ENCODE measurements at regions not wholly inside any gene's neighbourhood (a gene's known extent, or its start where the extent isn't known, plus 50 kb on each side); places are given as distances from the start of the nearest gene placed in this dataset.

GRCh38 chr12:76198839-76199238 lies 114.4 kb upstream of the NAP1L1 start:
- Histone ChIP-seq H3K9me2 (no peaks in the 10 kb centered on the region), H4K20me1 (ENCODE audit: insufficient read depth) (no peaks in the 10 kb centered on the region), H3K9me3 (peaks cover 17% of the 10 kb centered on the region; the same call in 1 of the 2 replicates), H3K4me2 (no peak overlapping the region), H3K4me1 (ENCODE audit: control insufficient read depth in 1 of 2, insufficient read depth in 2 of 2, low read depth in 1 of 2, low read length in 1 of 2) (no peaks in the 10 kb centered on the region), H3K27ac (ENCODE audit: low read depth in 2 of 2, low read length in 1 of 2) (no peak overlapping the region), H3K27me3 (ENCODE audit: insufficient read depth) (no peaks in the 10 kb centered on the region), H3K79me2 (ENCODE audit: insufficient read depth) (no peaks in the 10 kb centered on the region), H3K36me3 (replicated peaks in 1 of 2; ENCODE audit: control insufficient read depth in 1 of 2, insufficient read depth in 2 of 2, low read length in 1 of 2) (no peaks in the 10 kb centered on the region), H3F3A (replicated peaks; ENCODE audit: insufficient read depth) (no peaks in the 10 kb centered on the region), H2AFZ (ENCODE audit: low read depth) (no peak overlapping the region), H3K4me3 (ENCODE audit: low read depth in 2 of 2, low read length in 1 of 2) (no peak overlapping the region), H3K9ac (no peak overlapping the region)
- no peak for TF ChIP-seq FOXM1 (IDR thresholded peaks at IDR 0.05; ENCODE audit: low read depth)
- no peak for TF ChIP-seq CTCF (IDR thresholded peaks at IDR 0.05)
- TF ChIP-seq NFIC (IDR thresholded peaks at IDR 0.05; ENCODE audit: borderline replicate concordance) = no peak
- no peak for TF ChIP-seq EP300 (IDR thresholded peaks at IDR 0.05; ENCODE audit: borderline replicate concordance in 1 of 2, low read depth in 1 of 2, low read length in 1 of 2)
- no peak for TF ChIP-seq NRF1 (IDR thresholded peaks at IDR 0.05; ENCODE audit: low read depth, low read length)
- no peak for TF ChIP-seq JUND (IDR thresholded peaks at IDR 0.05)
- TF ChIP-seq RXRA (IDR thresholded peaks at IDR 0.05; ENCODE audit: borderline replicate concordance, low read depth) = no peak
- TF ChIP-seq EZH2phosphoT487 (IDR thresholded peaks at IDR 0.05; ENCODE audit: borderline replicate concordance, low read depth) = no peak
- no peak for TF ChIP-seq MAX (IDR thresholded peaks at IDR 0.05; ENCODE audit: low read depth)
- TF ChIP-seq REST (IDR thresholded peaks at IDR 0.05; ENCODE audit: low read depth, low read length) = no peak
- no peak for TF ChIP-seq SMC3 (IDR thresholded peaks at IDR 0.05; ENCODE audit: low read depth, low read length)
- DNase-seq = no peak
- POLR2A ChIA-PET = no interaction called here
- CTCF ChIA-PET = no interaction called here
- WGBS (ENCODE audit: low lambda C conversion rate) = 64% methylated on average over 1 of the region's 1 CpG

GRCh38 chr12:76197283-76197682 lies 112.8 kb upstream of the NAP1L1 start:
- no peak overlapping the region for H2AFZ ChIP-seq (ENCODE audit: low read depth)
- H3K4me3 ChIP-seq (ENCODE audit: low read depth in 2 of 2, low read length in 1 of 2) = no peak overlapping the region
- no peaks in the 10 kb centered on the region for H3K4me1 ChIP-seq (ENCODE audit: control insufficient read depth in 1 of 2, insufficient read depth in 2 of 2, low read depth in 1 of 2, low read length in 1 of 2)
- H3K4me2 ChIP-seq = no peak overlapping the region
- no peaks in the 10 kb centered on the region for H3F3A ChIP-seq (replicated peaks; ENCODE audit: insufficient read depth)
- no peaks in the 10 kb centered on the region for H4K20me1 ChIP-seq (ENCODE audit: insufficient read depth)
- H3K27me3 ChIP-seq (ENCODE audit: insufficient read depth) = no peaks in the 10 kb centered on the region
- H3K9me2 ChIP-seq = no peaks in the 10 kb centered on the region
- no peak overlapping the region for H3K27ac ChIP-seq (ENCODE audit: low read depth in 2 of 2, low read length in 1 of 2)
- POLR2A ChIA-PET = no interaction called here
- no peak overlapping the region for H3K9ac ChIP-seq
- peaks cover 13% of the 10 kb centered on the region; the same call in 1 of the 2 replicates for H3K9me3 ChIP-seq
- no peaks in the 10 kb centered on the region for H3K79me2 ChIP-seq (ENCODE audit: insufficient read depth)
- H3K36me3 ChIP-seq (replicated peaks in 1 of 2; ENCODE audit: control insufficient read depth in 1 of 2, insufficient read depth in 2 of 2, low read length in 1 of 2) = no peaks in the 10 kb centered on the region
- CTCF ChIA-PET = no interaction called here
- WGBS (ENCODE audit: low lambda C conversion rate) = 59% methylated on average over 5 of the region's 5 CpGs
- no peak for DNase-seq
- TF ChIP-seq SMC3 (IDR thresholded peaks at IDR 0.05; ENCODE audit: low read depth, low read length) = no peak
- no peak for TF ChIP-seq REST (IDR thresholded peaks at IDR 0.05; ENCODE audit: low read depth, low read length)
- no peak for TF ChIP-seq RXRA (IDR thresholded peaks at IDR 0.05; ENCODE audit: borderline replicate concordance, low read depth)
- TF ChIP-seq IRF3 (IDR thresholded peaks at IDR 0.05; ENCODE audit: low read depth, low read length) = no peak
- no peak for TF ChIP-seq USF2 (IDR thresholded peaks at IDR 0.05; ENCODE audit: borderline replicate concordance, low read depth, low read length)
- TF ChIP-seq RFX5 (IDR thresholded peaks at IDR 0.05; ENCODE audit: low read length) = no peak
- no peak for TF ChIP-seq CHD2 (IDR thresholded peaks at IDR 0.05; ENCODE audit: low read length, partially characterized antibody)
- TF ChIP-seq MXI1 (IDR thresholded peaks at IDR 0.05; ENCODE audit: low read depth, low read length) = no peak
